ENCODE measurements at regions not wholly inside any gene's neighbourhood (a gene's known extent, or its start where the extent isn't known, plus 50 kb on each side); places are given as distances from the start of the nearest gene placed in this dataset.

DNA sequence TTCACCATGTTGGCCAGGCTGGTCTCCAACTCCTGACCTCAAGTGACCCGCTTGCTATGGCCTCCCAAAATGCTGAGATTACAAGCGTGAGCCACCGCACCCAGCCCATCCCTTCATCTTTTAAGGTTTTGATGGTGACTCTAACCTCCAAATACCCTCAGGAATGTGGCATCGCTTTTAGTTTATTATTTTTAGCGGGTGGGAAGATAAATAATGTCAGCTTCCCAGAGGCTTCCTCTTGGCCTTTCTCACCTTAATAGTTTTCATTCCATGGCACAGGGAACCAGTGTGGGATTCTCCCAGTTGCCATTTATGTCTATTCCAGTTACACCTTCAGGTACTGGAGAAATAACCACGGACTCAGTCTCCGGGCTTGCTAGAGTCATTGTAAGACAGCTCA is 92.1 kb upstream of the LRRN2 start:
- TF ChIP-seq, protein P1, sequence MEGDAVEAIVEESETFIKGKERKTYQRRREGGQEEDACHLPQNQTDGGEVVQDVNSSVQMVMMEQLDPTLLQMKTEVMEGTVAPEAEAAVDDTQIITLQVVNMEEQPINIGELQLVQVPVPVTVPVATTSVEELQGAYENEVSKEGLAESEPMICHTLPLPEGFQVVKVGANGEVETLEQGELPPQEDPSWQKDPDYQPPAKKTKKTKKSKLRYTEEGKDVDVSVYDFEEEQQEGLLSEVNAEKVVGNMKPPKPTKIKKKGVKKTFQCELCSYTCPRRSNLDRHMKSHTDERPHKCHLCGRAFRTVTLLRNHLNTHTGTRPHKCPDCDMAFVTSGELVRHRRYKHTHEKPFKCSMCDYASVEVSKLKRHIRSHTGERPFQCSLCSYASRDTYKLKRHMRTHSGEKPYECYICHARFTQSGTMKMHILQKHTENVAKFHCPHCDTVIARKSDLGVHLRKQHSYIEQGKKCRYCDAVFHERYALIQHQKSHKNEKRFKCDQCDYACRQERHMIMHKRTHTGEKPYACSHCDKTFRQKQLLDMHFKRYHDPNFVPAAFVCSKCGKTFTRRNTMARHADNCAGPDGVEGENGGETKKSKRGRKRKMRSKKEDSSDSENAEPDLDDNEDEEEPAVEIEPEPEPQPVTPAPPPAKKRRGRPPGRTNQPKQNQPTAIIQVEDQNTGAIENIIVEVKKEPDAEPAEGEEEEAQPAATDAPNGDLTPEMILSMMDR (IDR thresholded peaks at IDR 0.05; ENCODE audit: low read depth, low read length, missing input control): no peak
- TF ChIP-seq TAF1 (conservative IDR thresholded peaks at IDR 0.05): no peak

Measured in liver (tissue), 3 donors.